ENCODE measurements at regions not wholly inside any gene's neighbourhood (a gene's known extent, or its start where the extent isn't known, plus 50 kb on each side); places are given as distances from the start of the nearest gene placed in this dataset.
"Not testable (repeated sequence)": the region's sequence is repeated elsewhere in the genome, so short reads cannot be mapped to it uniquely, and the experiment has no call there.

GRCh38 chr18:22040533-22040932 is 128.9 kb upstream of the GATA6 start:
- no peak for DNase-seq (ENCODE audit: low read depth)

- DNase-seq (ENCODE audit: low read depth), result no peak
Measured at GRCh38 chr18:22043837-22044236, 125.6 kb upstream of the GATA6 start.

GRCh38 chr18:22044474-22045220 is 124.7 kb upstream of the GATA6 start:
- no peak for DNase-seq (ENCODE audit: low read depth)

GRCh38 chr18:22045221-22045918 is 124.0 kb upstream of the GATA6 start:
- no peak for DNase-seq (ENCODE audit: low read depth)

GRCh38 chr18:22046473-22046872 is 122.9 kb upstream of the GATA6 start:
- no peak for DNase-seq (ENCODE audit: low read depth)

- no peak for DNase-seq (ENCODE audit: low read depth)
Measured at GRCh38 chr18:22047485-22047884, 121.9 kb upstream of the GATA6 start.

GRCh38 chr18:22048221-22048620 is 121.2 kb upstream of the GATA6 start:
- DNase-seq (ENCODE audit: low read depth), result no peak

- DNase-seq (ENCODE audit: low read depth), result no peak
Measured at GRCh38 chr18:22048932-22049615, 120.3 kb upstream of the GATA6 start.

GRCh38 chr18:22052405-22053105 is 116.8 kb upstream of the GATA6 start:
- no peak for DNase-seq (ENCODE audit: low read depth)

- DNase-seq (ENCODE audit: low read depth), result no peak
Measured at GRCh38 chr18:22055466-22056238, 113.7 kb upstream of the GATA6 start.

- no peak for DNase-seq (ENCODE audit: low read depth)
Measured at GRCh38 chr18:22056950-22057349, 112.4 kb upstream of the GATA6 start.

GRCh38 chr18:22057908-22058527 is 111.4 kb upstream of the GATA6 start:
- no peak for DNase-seq (ENCODE audit: low read depth)

- no peak for DNase-seq (ENCODE audit: low read depth)
Measured at GRCh38 chr18:22060361-22060760, 109.0 kb upstream of the GATA6 start.

- peak; percentile 40 for DNase-seq (ENCODE audit: low read depth)
Measured at GRCh38 chr18:22063102-22063501, 106.3 kb upstream of the GATA6 start.

- DNase-seq (ENCODE audit: low read depth), result no peak
Measured at GRCh38 chr18:22063672-22064071, 105.7 kb upstream of the GATA6 start.

GRCh38 chr18:22064581-22064980 is 104.8 kb upstream of the GATA6 start:
- DNase-seq (ENCODE audit: low read depth), result no peak

- no peak for DNase-seq (ENCODE audit: low read depth)
Measured at GRCh38 chr18:22065311-22065710, 104.1 kb upstream of the GATA6 start.

GRCh38 chr18:22066083-22066485 is 103.3 kb upstream of the GATA6 start:
- DNase-seq (ENCODE audit: low read depth), result no peak

GRCh38 chr18:22067109-22067508 is 102.3 kb upstream of the GATA6 start:
- no peak for DNase-seq (ENCODE audit: low read depth)

- no peak for DNase-seq (ENCODE audit: low read depth)
Measured at GRCh38 chr18:22067682-22068081, 101.7 kb upstream of the GATA6 start.

GRCh38 chr18:22068784-22069183 is 100.6 kb upstream of the GATA6 start:
- not testable (repeated sequence) for DNase-seq (ENCODE audit: low read depth)
